ENCODE measurements at regions not wholly inside any gene's neighbourhood (a gene's known extent, or its start where the extent isn't known, plus 50 kb on each side); places are given as distances from the start of the nearest gene placed in this dataset.
"Not testable (repeated sequence)": the region's sequence is repeated elsewhere in the genome, so short reads cannot be mapped to it uniquely, and the experiment has no call there.

- Histone ChIP-seq H3K27ac (ENCODE audit: low read depth in 2 of 2, low read length in 1 of 2) (no peak overlapping the region), H3K4me3 (ENCODE audit: low read depth in 1 of 2, low read length in 2 of 2) (no peak overlapping the region), H3K27me3 (ENCODE audit: control insufficient read depth in 1 of 2, insufficient read depth in 2 of 2, low read length in 2 of 2) (no peaks in the 10 kb centered on the region), H3K36me3 (ENCODE audit: control insufficient read depth in 2 of 2, insufficient read depth in 2 of 2, low read length in 1 of 2) (no peaks in the 10 kb centered on the region), H3K4me1 (ENCODE audit: control insufficient read depth in 2 of 2, insufficient read depth in 2 of 2, low read length in 1 of 2) (no peaks in the 10 kb centered on the region), H3K9me3 (ENCODE audit: control insufficient read depth in 2 of 2, insufficient read depth in 1 of 2, low read depth in 1 of 2, low read length in 1 of 2) (no peaks in the 10 kb centered on the region)
- WGBS, 2 donors, result 50 to 51% methylated on average over 3 of the region's 3 CpGs
Measured at GRCh38 chr2:84137034-84137433, 322.0 kb downstream of the SUCLG1 start.

- Histone ChIP-seq H3K27ac (ENCODE audit: low read depth in 2 of 2, low read length in 1 of 2) (no peak overlapping the region), H3K9me3 (ENCODE audit: control insufficient read depth in 2 of 2, insufficient read depth in 1 of 2, low read depth in 1 of 2, low read length in 1 of 2) (no peaks in the 10 kb centered on the region), H3K4me3 (ENCODE audit: low read depth in 1 of 2, low read length in 2 of 2) (no peak overlapping the region), H3K36me3 (ENCODE audit: control insufficient read depth in 2 of 2, insufficient read depth in 2 of 2, low read length in 1 of 2) (no peaks in the 10 kb centered on the region), H3K4me1 (ENCODE audit: control insufficient read depth in 2 of 2, insufficient read depth in 2 of 2, low read length in 1 of 2) (no peaks in the 10 kb centered on the region), H3K27me3 (ENCODE audit: control insufficient read depth in 1 of 2, insufficient read depth in 2 of 2, low read length in 2 of 2) (peaks cover 0 to 2% of the 10 kb centered on the region in 2 donors)
- 26 to 58% methylated on average over 1 of the region's 1 CpG for WGBS, 2 donors
Measured at GRCh38 chr2:84132370-84132769, 326.7 kb downstream of the SUCLG1 start.

GRCh38 chr2:84131278-84131830 lies 327.7 kb downstream of the SUCLG1 start:
- Histone ChIP-seq H3K36me3 (ENCODE audit: control insufficient read depth in 2 of 2, insufficient read depth in 2 of 2, low read length in 1 of 2) (no peaks in the 10 kb centered on the region), H3K4me3 (ENCODE audit: low read depth in 1 of 2, low read length in 2 of 2) (no peak overlapping the region), H3K4me1 (ENCODE audit: control insufficient read depth in 2 of 2, insufficient read depth in 2 of 2, low read length in 1 of 2) (no peaks in the 10 kb centered on the region), H3K27ac (ENCODE audit: low read depth in 2 of 2, low read length in 1 of 2) (no peak overlapping the region), H3K9me3 (ENCODE audit: control insufficient read depth in 2 of 2, insufficient read depth in 1 of 2, low read depth in 1 of 2, low read length in 1 of 2) (no peaks in the 10 kb centered on the region), H3K27me3 (ENCODE audit: control insufficient read depth in 1 of 2, insufficient read depth in 2 of 2, low read length in 2 of 2) (peaks cover 0 to 2% of the 10 kb centered on the region in 2 donors)
- WGBS, 2 donors, result 28 to 37% methylated on average over 1 of the region's 1 CpG

- no peaks in the 10 kb centered on the region for H3K9me3 ChIP-seq (ENCODE audit: control insufficient read depth in 2 of 2, insufficient read depth in 1 of 2, low read depth in 1 of 2, low read length in 1 of 2)
- peaks cover 0 to 2% of the 10 kb centered on the region in 2 donors for H3K27me3 ChIP-seq (ENCODE audit: control insufficient read depth in 1 of 2, insufficient read depth in 2 of 2, low read length in 2 of 2)
- no peak overlapping the region for H3K27ac ChIP-seq (ENCODE audit: low read depth in 2 of 2, low read length in 1 of 2)
- no peak overlapping the region for H3K4me3 ChIP-seq (ENCODE audit: low read depth in 1 of 2, low read length in 2 of 2)
- H3K36me3 ChIP-seq (ENCODE audit: control insufficient read depth in 2 of 2, insufficient read depth in 2 of 2, low read length in 1 of 2), result no peaks in the 10 kb centered on the region
- H3K4me1 ChIP-seq (ENCODE audit: control insufficient read depth in 2 of 2, insufficient read depth in 2 of 2, low read length in 1 of 2), result no peaks in the 10 kb centered on the region
- WGBS, 2 donors, result 71 to 72% methylated on average over 4 of the region's 4 CpGs
Measured at GRCh38 chr2:84129018-84129417, 330.1 kb downstream of the SUCLG1 start.

GRCh38 chr2:84127812-84128211 lies 331.3 kb downstream of the SUCLG1 start:
- not testable (repeated sequence) for H3K4me1 ChIP-seq (ENCODE audit: control insufficient read depth in 2 of 2, insufficient read depth in 2 of 2, low read length in 1 of 2); H3K4me3 ChIP-seq (ENCODE audit: low read depth in 1 of 2, low read length in 2 of 2); H3K36me3 ChIP-seq (ENCODE audit: control insufficient read depth in 2 of 2, insufficient read depth in 2 of 2, low read length in 1 of 2); H3K27me3 ChIP-seq (ENCODE audit: control insufficient read depth in 1 of 2, insufficient read depth in 2 of 2, low read length in 2 of 2); H3K9me3 ChIP-seq (ENCODE audit: control insufficient read depth in 2 of 2, insufficient read depth in 1 of 2, low read depth in 1 of 2, low read length in 1 of 2); H3K27ac ChIP-seq (ENCODE audit: low read depth in 2 of 2, low read length in 1 of 2)
- WGBS, 2 donors, result 87 to 90% methylated on average over 8 of the region's 8 CpGs

- Histone ChIP-seq H3K4me3 (ENCODE audit: low read depth in 1 of 2, low read length in 2 of 2) (no peak overlapping the region), H3K36me3 (ENCODE audit: control insufficient read depth in 2 of 2, insufficient read depth in 2 of 2, low read length in 1 of 2) (no peaks in the 10 kb centered on the region), H3K4me1 (ENCODE audit: control insufficient read depth in 2 of 2, insufficient read depth in 2 of 2, low read length in 1 of 2) (no peaks in the 10 kb centered on the region), H3K27me3 (ENCODE audit: control insufficient read depth in 1 of 2, insufficient read depth in 2 of 2, low read length in 2 of 2) (peaks cover 0 to 2% of the 10 kb centered on the region in 2 donors), H3K9me3 (ENCODE audit: control insufficient read depth in 2 of 2, insufficient read depth in 1 of 2, low read depth in 1 of 2, low read length in 1 of 2) (no peaks in the 10 kb centered on the region), H3K27ac (ENCODE audit: low read depth in 2 of 2, low read length in 1 of 2) (no peak overlapping the region)
- WGBS, 2 donors, result 36 to 37% methylated on average over 3 of the region's 3 CpGs
Measured at GRCh38 chr2:84126530-84126929, 332.6 kb downstream of the SUCLG1 start.

- Histone ChIP-seq H3K27me3 (ENCODE audit: control insufficient read depth in 1 of 2, insufficient read depth in 2 of 2, low read length in 2 of 2) (peaks cover 0 to 2% of the 10 kb centered on the region in 2 donors), H3K9me3 (ENCODE audit: control insufficient read depth in 2 of 2, insufficient read depth in 1 of 2, low read depth in 1 of 2, low read length in 1 of 2) (no peaks in the 10 kb centered on the region), H3K4me3 (ENCODE audit: low read depth in 1 of 2, low read length in 2 of 2) (no peak overlapping the region), H3K4me1 (ENCODE audit: control insufficient read depth in 2 of 2, insufficient read depth in 2 of 2, low read length in 1 of 2) (no peaks in the 10 kb centered on the region), H3K27ac (ENCODE audit: low read depth in 2 of 2, low read length in 1 of 2) (no peak overlapping the region), H3K36me3 (ENCODE audit: control insufficient read depth in 2 of 2, insufficient read depth in 2 of 2, low read length in 1 of 2) (no peaks in the 10 kb centered on the region)
- WGBS, 2 donors, result 83 to 88% methylated on average over 1 of the region's 1 CpG
Measured at GRCh38 chr2:84126084-84126483, 333.0 kb downstream of the SUCLG1 start.

GRCh38 chr2:84116143-84116542 lies 342.9 kb downstream of the SUCLG1 start:
- Histone ChIP-seq H3K27me3 (ENCODE audit: control insufficient read depth in 1 of 2, insufficient read depth in 2 of 2, low read length in 2 of 2) (no peaks in the 10 kb centered on the region), H3K4me1 (ENCODE audit: control insufficient read depth in 2 of 2, insufficient read depth in 2 of 2, low read length in 1 of 2) (no peaks in the 10 kb centered on the region), H3K36me3 (ENCODE audit: control insufficient read depth in 2 of 2, insufficient read depth in 2 of 2, low read length in 1 of 2) (no peaks in the 10 kb centered on the region), H3K9me3 (ENCODE audit: control insufficient read depth in 2 of 2, insufficient read depth in 1 of 2, low read depth in 1 of 2, low read length in 1 of 2) (peaks cover 0 to 2% of the 10 kb centered on the region in 2 donors), H3K27ac (ENCODE audit: low read depth in 2 of 2, low read length in 1 of 2) (no peak overlapping the region), H3K4me3 (ENCODE audit: low read depth in 1 of 2, low read length in 2 of 2) (no peak overlapping the region)
- 41 to 49% methylated on average over 4 of the region's 4 CpGs for WGBS, 2 donors

GRCh38 chr2:84115173-84115857 lies 343.8 kb downstream of the SUCLG1 start:
- Histone ChIP-seq H3K4me3 (ENCODE audit: low read depth in 1 of 2, low read length in 2 of 2) (no peak overlapping the region), H3K36me3 (ENCODE audit: control insufficient read depth in 2 of 2, insufficient read depth in 2 of 2, low read length in 1 of 2) (no peaks in the 10 kb centered on the region), H3K4me1 (ENCODE audit: control insufficient read depth in 2 of 2, insufficient read depth in 2 of 2, low read length in 1 of 2) (no peaks in the 10 kb centered on the region), H3K9me3 (ENCODE audit: control insufficient read depth in 2 of 2, insufficient read depth in 1 of 2, low read depth in 1 of 2, low read length in 1 of 2) (peaks cover 0 to 2% of the 10 kb centered on the region in 2 donors), H3K27me3 (ENCODE audit: control insufficient read depth in 1 of 2, insufficient read depth in 2 of 2, low read length in 2 of 2) (no peaks in the 10 kb centered on the region), H3K27ac (ENCODE audit: low read depth in 2 of 2, low read length in 1 of 2) (no peak overlapping the region)
- whole genome bisulfite sequencing, 2 donors, result 47 to 56% methylated on average over 2 of the region's 2 CpGs

Data from esophagus (tissue), 2 donors.